ENCODE measurements at regions not wholly inside any gene's neighbourhood (a gene's known extent, or its start where the extent isn't known, plus 50 kb on each side); places are given as distances from the start of the nearest gene placed in this dataset.
A peak's percentile ranks its signal among the peaks of the same experiment; 100 is the strongest.

GRCh38 chr10:6650586-6650985 is 70.5 kb upstream of the PRKCQ start:
- no peak for TF ChIP-seq TCF12 (IDR thresholded peaks at IDR 0.05; ENCODE audit: low read depth)
- no peak for TF ChIP-seq NFIC (IDR thresholded peaks at IDR 0.05)
- TF ChIP-seq TAF1 (IDR thresholded peaks at IDR 0.05; ENCODE audit: low read depth): no peak
- TF ChIP-seq USF1 (IDR thresholded peaks at IDR 0.05): no peak
- TF ChIP-seq YY1 (IDR thresholded peaks at IDR 0.05; ENCODE audit: low read depth): no peak
- no peak for TF ChIP-seq EGR1 (IDR thresholded peaks at IDR 0.05)
- no peak for TF ChIP-seq TEAD4 (IDR thresholded peaks at IDR 0.05)
- no peak for TF ChIP-seq EP300 (IDR thresholded peaks at IDR 0.05; ENCODE audit: borderline replicate concordance)
- TF ChIP-seq RAD21 (IDR thresholded peaks at IDR 0.05; ENCODE audit: low read depth): no peak
- no peak for TF ChIP-seq CEBPB (IDR thresholded peaks at IDR 0.05)
- TF ChIP-seq ZBTB7A (IDR thresholded peaks at IDR 0.05; ENCODE audit: low read depth): no peak

GRCh38 chr10:6649903-6650302 is 69.8 kb upstream of the PRKCQ start:
- TF ChIP-seq ZBTB7A (IDR thresholded peaks at IDR 0.05; ENCODE audit: low read depth): no peak
- TF ChIP-seq MAX (IDR thresholded peaks at IDR 0.05): no peak
- TF ChIP-seq TEAD4 (IDR thresholded peaks at IDR 0.05): no peak
- no peak for TF ChIP-seq CEBPB (IDR thresholded peaks at IDR 0.05)
- no peak for TF ChIP-seq YY1 (IDR thresholded peaks at IDR 0.05; ENCODE audit: low read depth)
- TF ChIP-seq FOXM1 (IDR thresholded peaks at IDR 0.05; ENCODE audit: borderline replicate concordance, low read depth): no peak
- TF ChIP-seq TCF12 (IDR thresholded peaks at IDR 0.05; ENCODE audit: low read depth): no peak
- no peak for TF ChIP-seq REST (IDR thresholded peaks at IDR 0.05; ENCODE audit: low read depth)

GRCh38 chr10:6648894-6649720 is 69.0 kb upstream of the PRKCQ start:
- TF ChIP-seq EP300 (IDR thresholded peaks at IDR 0.05; ENCODE audit: borderline replicate concordance): no peak
- TF ChIP-seq TCF12 (IDR thresholded peaks at IDR 0.05; ENCODE audit: low read depth): no peak
- no peak for TF ChIP-seq NFIC (IDR thresholded peaks at IDR 0.05)
- no peak for TF ChIP-seq USF1 (IDR thresholded peaks at IDR 0.05)
- no peak for TF ChIP-seq ZBTB7A (IDR thresholded peaks at IDR 0.05; ENCODE audit: low read depth)
- no peak for TF ChIP-seq RAD21 (IDR thresholded peaks at IDR 0.05; ENCODE audit: low read depth)
- TF ChIP-seq TEAD4 (IDR thresholded peaks at IDR 0.05): no peak
- TF ChIP-seq FOXM1 (IDR thresholded peaks at IDR 0.05; ENCODE audit: borderline replicate concordance, low read depth): no peak
- no peak for TF ChIP-seq MAX (IDR thresholded peaks at IDR 0.05)
- TF ChIP-seq CEBPB (IDR thresholded peaks at IDR 0.05): no peak
- no peak for TF ChIP-seq YY1 (IDR thresholded peaks at IDR 0.05; ENCODE audit: low read depth)
- no peak for TF ChIP-seq REST (IDR thresholded peaks at IDR 0.05; ENCODE audit: low read depth)
- no peak for TF ChIP-seq CREB1 (IDR thresholded peaks at IDR 0.05; ENCODE audit: low read depth)
- no peak for TF ChIP-seq TAF1 (IDR thresholded peaks at IDR 0.05; ENCODE audit: low read depth)
- TF ChIP-seq EGR1 (IDR thresholded peaks at IDR 0.05): no peak

- no peak for TF ChIP-seq TAF1 (IDR thresholded peaks at IDR 0.05; ENCODE audit: low read depth)
- TF ChIP-seq EP300 (IDR thresholded peaks at IDR 0.05; ENCODE audit: borderline replicate concordance): no peak
- TF ChIP-seq RAD21 (IDR thresholded peaks at IDR 0.05; ENCODE audit: low read depth): peak; percentile 35; the same call in 1 of the 2 replicates
Measured at GRCh38 chr10:6647811-6648526, 67.9 kb upstream of the PRKCQ start.

- no peak for TF ChIP-seq TCF12 (IDR thresholded peaks at IDR 0.05; ENCODE audit: low read depth)
- no peak for TF ChIP-seq TEAD4 (IDR thresholded peaks at IDR 0.05)
- no peak for TF ChIP-seq RAD21 (IDR thresholded peaks at IDR 0.05; ENCODE audit: low read depth)
- no peak for TF ChIP-seq ZBTB7A (IDR thresholded peaks at IDR 0.05; ENCODE audit: low read depth)
- no peak for TF ChIP-seq FOXM1 (IDR thresholded peaks at IDR 0.05; ENCODE audit: borderline replicate concordance, low read depth)
- TF ChIP-seq CREB1 (IDR thresholded peaks at IDR 0.05; ENCODE audit: low read depth): no peak
- TF ChIP-seq TAF1 (IDR thresholded peaks at IDR 0.05; ENCODE audit: low read depth): no peak
- TF ChIP-seq CEBPB (IDR thresholded peaks at IDR 0.05): no peak
- TF ChIP-seq EP300 (IDR thresholded peaks at IDR 0.05; ENCODE audit: borderline replicate concordance): no peak
- no peak for TF ChIP-seq REST (IDR thresholded peaks at IDR 0.05; ENCODE audit: low read depth)
- TF ChIP-seq YY1 (IDR thresholded peaks at IDR 0.05; ENCODE audit: low read depth): no peak
- TF ChIP-seq NFIC (IDR thresholded peaks at IDR 0.05): no peak
- TF ChIP-seq USF1 (IDR thresholded peaks at IDR 0.05): no peak
- no peak for TF ChIP-seq EGR1 (IDR thresholded peaks at IDR 0.05)
- TF ChIP-seq MAX (IDR thresholded peaks at IDR 0.05): no peak
Measured at GRCh38 chr10:6643962-6644361, 63.9 kb upstream of the PRKCQ start.

Data from Ishikawa (cell line).